ENCODE measurements at regions not wholly inside any gene's neighbourhood (a gene's known extent, or its start where the extent isn't known, plus 50 kb on each side); places are given as distances from the start of the nearest gene placed in this dataset.

DNA sequence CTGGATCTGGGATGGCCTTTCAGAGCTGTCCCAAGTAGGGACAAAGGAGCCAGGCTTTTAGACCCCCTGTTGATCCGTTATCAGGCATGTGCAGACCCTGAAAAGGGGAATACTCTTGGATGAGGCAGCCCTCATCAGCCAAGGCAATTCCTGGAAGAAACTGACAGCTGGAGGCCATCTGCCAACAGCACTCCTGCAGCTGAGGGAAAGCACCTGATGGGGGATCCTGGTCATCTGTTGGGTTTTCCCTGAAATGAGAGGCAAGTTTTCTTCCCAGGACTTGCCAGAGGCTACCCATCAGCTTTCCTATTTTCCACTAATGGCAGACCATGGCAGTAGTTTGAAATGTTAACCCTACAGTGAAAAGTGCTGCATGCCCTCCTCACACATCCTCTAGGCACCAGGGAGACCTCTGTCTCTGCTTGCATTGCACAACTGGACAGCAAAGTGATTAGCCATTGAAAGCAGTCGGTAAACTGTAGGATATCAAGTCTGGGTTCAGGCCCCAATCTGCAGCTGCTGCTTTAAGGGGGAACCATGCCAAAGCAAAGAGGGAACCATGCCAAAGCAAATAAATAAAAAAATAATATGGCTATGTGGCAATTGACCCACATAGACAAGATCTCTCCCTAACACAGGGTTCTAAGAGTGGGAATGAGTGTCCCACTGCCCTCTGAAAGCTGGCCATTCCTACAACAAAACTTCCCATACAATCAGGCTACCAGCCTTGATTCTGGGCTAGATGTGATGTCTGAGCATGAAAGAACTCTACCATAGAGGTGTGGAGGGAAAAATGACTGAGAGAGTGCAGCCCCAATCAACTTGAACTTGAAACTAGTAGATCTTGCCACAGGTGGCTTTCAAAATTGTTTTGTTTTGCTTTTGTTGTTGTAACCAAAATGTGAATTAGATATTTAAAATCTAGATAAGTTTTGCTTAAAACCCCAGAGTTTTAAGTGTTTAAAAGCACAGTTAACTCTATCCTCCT is 232.0 kb upstream of the STT3B start:
- intact Hi-C loops (cut with micrococcal nuclease), result no loop called here
- CTCF ChIA-PET, result no interaction called here
- Mint-ChIP-seq H3K36me3 (ENCODE audit: low read depth) (no peaks in the 10 kb centered on the region), H3K4me1 (no peaks in the 10 kb centered on the region), H3K27me3 (peaks cover 2% of the 10 kb centered on the region), H3K27ac (no peak overlapping the region), H3K4me3 (no peak overlapping the region), H3K9me3 (peaks cover 6% of the 10 kb centered on the region)
- no peak for ATAC-seq (ENCODE audit: low read depth)
- POLR2A ChIA-PET, result no interaction called here
- TF ChIP-seq, protein P1, sequence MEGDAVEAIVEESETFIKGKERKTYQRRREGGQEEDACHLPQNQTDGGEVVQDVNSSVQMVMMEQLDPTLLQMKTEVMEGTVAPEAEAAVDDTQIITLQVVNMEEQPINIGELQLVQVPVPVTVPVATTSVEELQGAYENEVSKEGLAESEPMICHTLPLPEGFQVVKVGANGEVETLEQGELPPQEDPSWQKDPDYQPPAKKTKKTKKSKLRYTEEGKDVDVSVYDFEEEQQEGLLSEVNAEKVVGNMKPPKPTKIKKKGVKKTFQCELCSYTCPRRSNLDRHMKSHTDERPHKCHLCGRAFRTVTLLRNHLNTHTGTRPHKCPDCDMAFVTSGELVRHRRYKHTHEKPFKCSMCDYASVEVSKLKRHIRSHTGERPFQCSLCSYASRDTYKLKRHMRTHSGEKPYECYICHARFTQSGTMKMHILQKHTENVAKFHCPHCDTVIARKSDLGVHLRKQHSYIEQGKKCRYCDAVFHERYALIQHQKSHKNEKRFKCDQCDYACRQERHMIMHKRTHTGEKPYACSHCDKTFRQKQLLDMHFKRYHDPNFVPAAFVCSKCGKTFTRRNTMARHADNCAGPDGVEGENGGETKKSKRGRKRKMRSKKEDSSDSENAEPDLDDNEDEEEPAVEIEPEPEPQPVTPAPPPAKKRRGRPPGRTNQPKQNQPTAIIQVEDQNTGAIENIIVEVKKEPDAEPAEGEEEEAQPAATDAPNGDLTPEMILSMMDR (IDR thresholded peaks at IDR 0.05), result no peak
- DNase-seq, result no peak

GRCh38 chr3:31302343-31302742 is 230.4 kb upstream of the STT3B start:
- no peak overlapping the region for H3K4me3 Mint-ChIP-seq
- H3K27me3 Mint-ChIP-seq, result peaks cover 2% of the 10 kb centered on the region
- H3K9me3 Mint-ChIP-seq, result peaks cover 6% of the 10 kb centered on the region
- CTCF ChIA-PET, result no interaction called here
- no peak for ATAC-seq (ENCODE audit: low read depth)
- no peaks in the 10 kb centered on the region for H3K4me1 Mint-ChIP-seq
- DNase-seq, result no peak
- intact Hi-C loops (cut with micrococcal nuclease), result no loop called here
- no peaks in the 10 kb centered on the region for H3K36me3 Mint-ChIP-seq (ENCODE audit: low read depth)
- POLR2A ChIA-PET, result no interaction called here
- H3K27ac Mint-ChIP-seq, result no peak overlapping the region
- TF ChIP-seq, protein P1 (IDR thresholded peaks at IDR 0.05), result no peak

- Mint-ChIP-seq H3K27ac (no peak overlapping the region), H3K4me1 (no peaks in the 10 kb centered on the region), H3K36me3 (ENCODE audit: low read depth) (no peaks in the 10 kb centered on the region), H3K27me3 (peaks cover 2% of the 10 kb centered on the region), H3K9me3 (no peaks in the 10 kb centered on the region), H3K4me3 (no peak overlapping the region)
- CTCF ChIA-PET, result no interaction called here
- intact Hi-C loops (cut with micrococcal nuclease), result no loop called here
- no peak for DNase-seq
- no peak for ATAC-seq (ENCODE audit: low read depth)
- POLR2A ChIA-PET, result no interaction called here
- TF ChIP-seq, protein P1 (IDR thresholded peaks at IDR 0.05), result no peak
These were observed 227.4 kb upstream of the STT3B start for GRCh38 chr3:31305340-31305739.

DNA sequence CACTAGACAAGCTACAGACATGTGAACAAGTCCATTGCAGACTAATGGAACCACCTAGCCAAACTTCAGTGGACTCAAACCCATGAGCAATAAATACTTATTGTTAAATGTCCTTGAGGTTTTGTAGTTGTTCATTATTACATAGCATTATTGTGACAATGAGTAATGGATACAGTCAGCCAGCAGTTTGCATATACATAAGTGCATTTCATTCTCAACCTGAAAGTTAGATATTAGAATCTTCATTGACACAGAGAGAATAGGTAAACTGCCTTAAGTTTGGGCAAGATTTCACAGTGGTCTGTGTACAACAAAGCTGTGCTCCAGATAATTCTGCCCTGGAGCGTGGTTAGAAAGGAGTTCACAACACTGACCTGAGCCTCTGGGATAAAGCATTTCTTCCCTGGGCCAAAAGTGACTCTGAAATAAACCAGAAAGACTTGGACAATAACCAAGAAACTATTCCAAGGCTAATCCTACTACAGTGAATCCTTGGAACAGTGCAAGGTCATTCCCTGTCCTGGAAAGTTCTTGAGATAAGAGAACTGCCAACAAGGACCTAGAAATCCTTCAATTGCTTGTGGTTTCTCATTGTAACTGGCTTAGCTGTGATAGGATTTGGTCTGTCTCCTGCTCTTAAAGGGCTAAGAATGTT is 225.5 kb upstream of the STT3B start:
- DNase-seq (no peak), ATAC-seq (ENCODE audit: low read depth) (no peak)
- intact Hi-C loops (cut with micrococcal nuclease), result no loop called here
- H3K36me3 Mint-ChIP-seq (ENCODE audit: low read depth), result no peaks in the 10 kb centered on the region
- ChIA-PET CTCF (no interaction called here), POLR2A (no interaction called here)
- H3K27ac Mint-ChIP-seq, result no peak overlapping the region
- H3K27me3 Mint-ChIP-seq, result no peaks in the 10 kb centered on the region
- H3K9me3 Mint-ChIP-seq, result no peaks in the 10 kb centered on the region
- TF ChIP-seq, protein P1 (IDR thresholded peaks at IDR 0.05), result no peak
- no peaks in the 10 kb centered on the region for H3K4me1 Mint-ChIP-seq
- H3K4me3 Mint-ChIP-seq, result no peak overlapping the region

- no peak for DNase-seq
- ChIA-PET POLR2A (no interaction called here), CTCF (no interaction called here)
- H3K4me1 Mint-ChIP-seq, result no peaks in the 10 kb centered on the region
- H3K36me3 Mint-ChIP-seq (ENCODE audit: low read depth), result no peaks in the 10 kb centered on the region
- TF ChIP-seq, protein P1 (IDR thresholded peaks at IDR 0.05), result no peak
- no peak overlapping the region for H3K27ac Mint-ChIP-seq
- no peak for ATAC-seq (ENCODE audit: low read depth)
- peaks cover 4% of the 10 kb centered on the region for H3K27me3 Mint-ChIP-seq
- no peak overlapping the region for H3K4me3 Mint-ChIP-seq
- H3K9me3 Mint-ChIP-seq, result peaks cover 10% of the 10 kb centered on the region
- intact Hi-C loops (cut with micrococcal nuclease), result no loop called here
These were observed 221.2 kb upstream of the STT3B start for GRCh38 chr3:31311559-31311958.

Data from activated B cell treated with CpG ODN at 0.5 μM for 24 hours (primary cell).